Fibroblast of lung (primary cell): ENCODE measurements at regions not wholly inside any gene's neighbourhood (a gene's known extent, or its start where the extent isn't known, plus 50 kb on each side); places are given as distances from the start of the nearest gene placed in this dataset.

Experiments used
- CTCF ChIP-seq, 2 donors: IDR thresholded peaks in 1 of 2; conservative IDR thresholded peaks in 1 of 2; 1 replicate in 1 of 2; 2 replicates in 1 of 2; pipeline ENCODE4 v1.5.1; 2011 to 2012; ENCODE audit warnings: low read length in 2 of 2, control low read depth in 1 of 2, inconsistent platforms in 1 of 2, low read depth in 1 of 2, mild to moderate bottlenecking in 1 of 2
- EZH2 ChIP-seq: IDR thresholded peaks from 2 replicates; pipeline ENCODE4 v1.5.1; 2012; ENCODE audit warnings: low read length, control low read depth, mild to moderate bottlenecking; ENCODE audit errors: missing control alignments

- TF ChIP-seq CTCF (conservative IDR thresholded peaks at IDR 0.05 in 1 of 2, IDR thresholded peaks at IDR 0.05 in 1 of 2; ENCODE audit: low read depth in 1 of 2, low read length in 2 of 2) (no peak), EZH2 (no peak)
These were observed 152.3 kb upstream of the BEND6 start for GRCh38 chr6:56802584-56802983.
